ENCODE measurements at regions not wholly inside any gene's neighbourhood (a gene's known extent, or its start where the extent isn't known, plus 50 kb on each side); places are given as distances from the start of the nearest gene placed in this dataset.
"Not testable (repeated sequence)": the region's sequence is repeated elsewhere in the genome, so short reads cannot be mapped to it uniquely, and the experiment has no call there.

- no peak for DNase-seq (ENCODE audit: low spot score)
These were observed 186.1 kb downstream of the C9orf152 start for GRCh38 chr9:110021891-110022290.

GRCh38 chr9:110023221-110023620, 184.7 kb downstream of the C9orf152 start:
- not testable (repeated sequence) for DNase-seq (ENCODE audit: low spot score)

GRCh38 chr9:110025551-110026170, 182.3 kb downstream of the C9orf152 start:
- no peak for DNase-seq (ENCODE audit: low spot score)

- DNase-seq (ENCODE audit: low spot score) = no peak
These were observed 180.3 kb downstream of the C9orf152 start for GRCh38 chr9:110027671-110028081.

GRCh38 chr9:110028271-110028670, 179.7 kb downstream of the C9orf152 start:
- DNase-seq (ENCODE audit: low spot score) = no peak

GRCh38 chr9:110028676-110029075, 179.3 kb downstream of the C9orf152 start:
- no peak for DNase-seq (ENCODE audit: low spot score)

- no peak for DNase-seq (ENCODE audit: low spot score)
These were observed 178.5 kb downstream of the C9orf152 start for GRCh38 chr9:110029429-110029955.

- DNase-seq (ENCODE audit: low spot score) = no peak
These were observed 177.9 kb downstream of the C9orf152 start for GRCh38 chr9:110029956-110030480.

- DNase-seq (ENCODE audit: low spot score) = no peak
These were observed 177.3 kb downstream of the C9orf152 start for GRCh38 chr9:110030632-110031031.

GRCh38 chr9:110031511-110032173, 176.3 kb downstream of the C9orf152 start:
- no peak for DNase-seq (ENCODE audit: low spot score)

GRCh38 chr9:110032532-110032931, 175.4 kb downstream of the C9orf152 start:
- not testable (repeated sequence) for DNase-seq (ENCODE audit: low spot score)

- no peak for DNase-seq (ENCODE audit: low spot score)
These were observed 174.1 kb downstream of the C9orf152 start for GRCh38 chr9:110033869-110034268.

- no peak for DNase-seq (ENCODE audit: low spot score)
These were observed 171.7 kb downstream of the C9orf152 start for GRCh38 chr9:110036286-110036685.

- DNase-seq (ENCODE audit: low spot score) = no peak
These were observed 167.2 kb downstream of the C9orf152 start for GRCh38 chr9:110040788-110041187.

- no peak for DNase-seq (ENCODE audit: low spot score)
These were observed 166.5 kb downstream of the C9orf152 start for GRCh38 chr9:110041452-110041851.

GRCh38 chr9:110047232-110047954, 160.6 kb downstream of the C9orf152 start:
- DNase-seq (ENCODE audit: low spot score) = no peak

GRCh38 chr9:110047955-110048402, 160.0 kb downstream of the C9orf152 start:
- DNase-seq (ENCODE audit: low spot score) = no peak

- DNase-seq (ENCODE audit: low spot score) = no peak
These were observed 159.5 kb downstream of the C9orf152 start for GRCh38 chr9:110048403-110048975.

- no peak for DNase-seq (ENCODE audit: low spot score)
These were observed 158.8 kb downstream of the C9orf152 start for GRCh38 chr9:110048976-110049698.

GRCh38 chr9:110049699-110050450, 158.1 kb downstream of the C9orf152 start:
- no peak for DNase-seq (ENCODE audit: low spot score)
